ENCODE measurements at regions not wholly inside any gene's neighbourhood (a gene's known extent, or its start where the extent isn't known, plus 50 kb on each side); places are given as distances from the start of the nearest gene placed in this dataset.
A peak's percentile ranks its signal among the peaks of the same experiment; 100 is the strongest.

GRCh38 chr2:225766431-225766830 is 366.9 kb downstream of the NYAP2 start:
- no TSS peak for BruUV-seq (replicated peaks)
- in situ Hi-C loops (cut with HindIII; ENCODE audit: extremely low pct_ligation_motif_present, low pct_unique_long_range_greater_than_20kb), result no loop called here
- Histone ChIP-seq H3K79me2 (ENCODE audit: insufficient read depth, low read length) (no peaks in the 10 kb centered on the region), H3K4me3 (replicated peaks in 1 of 3; ENCODE audit: insufficient read depth in 1 of 3, low read depth in 2 of 3, low read length in 3 of 3) (no peak overlapping the region), H3K27ac (ENCODE audit: extremely low read length, insufficient read depth, low read length) (no peak overlapping the region), H3K9ac (ENCODE audit: insufficient read depth, low read depth, low read length) (no peak overlapping the region), H4K20me1 (ENCODE audit: insufficient read depth, low read length) (no peaks in the 10 kb centered on the region), H3K27me3 (ENCODE audit: control insufficient read depth in 1 of 2, insufficient read depth in 2 of 2, low read length in 2 of 2) (no peaks in the 10 kb centered on the region), H3K4me1 (ENCODE audit: insufficient read depth, low read length) (no peaks in the 10 kb centered on the region), H3K9me3 (ENCODE audit: low read length) (no peaks in the 10 kb centered on the region), H3K36me3 (replicated peaks in 1 of 2; ENCODE audit: control insufficient read depth in 1 of 2, insufficient read depth in 2 of 2, low read length in 2 of 2) (no peaks in the 10 kb centered on the region), H3K4me2 (ENCODE audit: low read depth, low read length) (no peak overlapping the region), H2AFZ (ENCODE audit: low read length) (no peak overlapping the region)
- ChIA-PET POLR2A (no interaction called here), CTCF (ENCODE audit: low intra/inter-chr PET ratio, low total read pairs) (no interaction called here)
- WGBS (ENCODE audit: low lambda C conversion rate), result 24% methylated on average over 5 of the region's 5 CpGs
- DNase-seq (ENCODE audit: low spot score) (no peak), ATAC-seq (no peak), FAIRE-seq (no peak)
- intact Hi-C loops (cut with micrococcal nuclease; ENCODE audit: unreplicated experiment), result no loop called here
- TF ChIP-seq ATF7 (IDR thresholded peaks at IDR 0.05) (0 out of 2 replicates have a peak, but pooled peaks have one; percentile 32), ATF7 (CRISPR knock-in tag; IDR thresholded peaks at IDR 0.05) (no peak), FOSL2 (CRISPR knock-in tag; IDR thresholded peaks at IDR 0.05) (no peak), ZNF331 (CRISPR knock-in tag; IDR thresholded peaks at IDR 0.05) (no peak), TBX3 (IDR thresholded peaks at IDR 0.05; ENCODE audit: borderline replicate concordance) (no peak)

GRCh38 chr2:225765820-225766219 is 366.3 kb downstream of the NYAP2 start:
- BruUV-seq (replicated peaks), result no TSS peak
- no peaks in the 10 kb centered on the region for H3K79me2 ChIP-seq (ENCODE audit: insufficient read depth, low read length)
- intact Hi-C loops (cut with micrococcal nuclease; ENCODE audit: unreplicated experiment), result no loop called here
- no peaks in the 10 kb centered on the region for H4K20me1 ChIP-seq (ENCODE audit: insufficient read depth, low read length)
- H3K27me3 ChIP-seq (ENCODE audit: control insufficient read depth in 1 of 2, insufficient read depth in 2 of 2, low read length in 2 of 2), result no peaks in the 10 kb centered on the region
- no peak overlapping the region for H2AFZ ChIP-seq (ENCODE audit: low read length)
- H3K27ac ChIP-seq (ENCODE audit: extremely low read length, insufficient read depth, low read length), result no peak overlapping the region
- CTCF ChIA-PET (ENCODE audit: low intra/inter-chr PET ratio, low total read pairs), result no interaction called here
- H3K9ac ChIP-seq (ENCODE audit: insufficient read depth, low read depth, low read length), result no peak overlapping the region
- H3K4me3 ChIP-seq (replicated peaks in 1 of 3; ENCODE audit: insufficient read depth in 1 of 3, low read depth in 2 of 3, low read length in 3 of 3), result no peak overlapping the region
- H3K4me2 ChIP-seq (ENCODE audit: low read depth, low read length), result no peak overlapping the region
- POLR2A ChIA-PET, result no interaction called here
- FAIRE-seq (no peak), ATAC-seq (no peak), DNase-seq (ENCODE audit: low spot score) (no peak)
- no peaks in the 10 kb centered on the region for H3K36me3 ChIP-seq (replicated peaks in 1 of 2; ENCODE audit: control insufficient read depth in 1 of 2, insufficient read depth in 2 of 2, low read length in 2 of 2)
- in situ Hi-C loops (cut with HindIII; ENCODE audit: extremely low pct_ligation_motif_present, low pct_unique_long_range_greater_than_20kb), result no loop called here
- H3K4me1 ChIP-seq (ENCODE audit: insufficient read depth, low read length), result no peaks in the 10 kb centered on the region
- H3K9me3 ChIP-seq (ENCODE audit: low read length), result no peaks in the 10 kb centered on the region
- 17% methylated on average over 1 of the region's 1 CpG for WGBS (ENCODE audit: low lambda C conversion rate)
- no peak for TF ChIP-seq MTERF4 (CRISPR knock-in tag; IDR thresholded peaks at IDR 0.05)
- TF ChIP-seq ZNF530 (CRISPR knock-in tag; IDR thresholded peaks at IDR 0.05; ENCODE audit: low read depth), result no peak
- TF ChIP-seq ZNF615 (CRISPR knock-in tag; IDR thresholded peaks at IDR 0.05; ENCODE audit: borderline replicate concordance), result no peak
- TF ChIP-seq KDM2A (CRISPR knock-in tag; IDR thresholded peaks at IDR 0.05; ENCODE audit: borderline replicate concordance, low read depth), result no peak
- TF ChIP-seq ZMYM3 (CRISPR knock-in tag; IDR thresholded peaks at IDR 0.05), result no peak
- TF ChIP-seq ZNF558 (CRISPR knock-in tag; IDR thresholded peaks at IDR 0.05; ENCODE audit: borderline replicate concordance), result no peak
- no peak for TF ChIP-seq ATRX (CRISPR knock-in tag; IDR thresholded peaks at IDR 0.05; ENCODE audit: borderline replicate concordance)
- TF ChIP-seq MXD1 (CRISPR knock-in tag; IDR thresholded peaks at IDR 0.05), result no peak
- no peak for TF ChIP-seq RNF2 (conservative IDR thresholded peaks at IDR 0.05; ENCODE audit: low read depth)
- no peak for TF ChIP-seq E2F2 (CRISPR knock-in tag; IDR thresholded peaks at IDR 0.05; ENCODE audit: borderline replicate concordance)
- TF ChIP-seq SP5 (CRISPR knock-in tag; IDR thresholded peaks at IDR 0.05; ENCODE audit: borderline replicate concordance, low read depth), result no peak
- no peak for TF ChIP-seq TFAP4 (IDR thresholded peaks at IDR 0.05; ENCODE audit: borderline replicate concordance, low read depth)
- no peak for TF ChIP-seq MAFF (IDR thresholded peaks at IDR 0.05; ENCODE audit: low read depth, low read length)
